ENCODE measurements at regions not wholly inside any gene's neighbourhood (a gene's known extent, or its start where the extent isn't known, plus 50 kb on each side); places are given as distances from the start of the nearest gene placed in this dataset.

- H4K20me1 ChIP-seq (replicated peaks; ENCODE audit: control insufficient read depth, extremely low read depth, insufficient read depth, low read length) = no peaks in the 10 kb centered on the region
- H3K79me2 ChIP-seq (ENCODE audit: control insufficient read depth, insufficient read depth, low read length) = no peaks in the 10 kb centered on the region
- BruUV-seq (replicated peaks) = no TSS peak
- POLR2A ChIA-PET = no interaction called here
- no peaks in the 10 kb centered on the region for H3K9me3 ChIP-seq (replicated peaks; ENCODE audit: control insufficient read depth, insufficient read depth, low read length)
- FAIRE-seq = no peak
- H2AFZ ChIP-seq (ENCODE audit: low read depth, low read length) = no peak overlapping the region
- H3K36me3 ChIP-seq (ENCODE audit: control insufficient read depth in 2 of 2, extremely low read depth in 1 of 2, insufficient read depth in 2 of 2, low read length in 2 of 2) = no peaks in the 10 kb centered on the region
- dilution Hi-C loops (cut with MboI; ENCODE audit: extremely low pct_ligation_motif_present, low sequenced_read_pairs) = no loop called here
- no peak for DNase-seq (ENCODE audit: low read depth, low spot score)
- H3K27ac ChIP-seq (ENCODE audit: insufficient read depth, low read depth, low read length) = no peak overlapping the region
- no peak overlapping the region for H3K4me2 ChIP-seq (ENCODE audit: insufficient read depth, low read length)
- H3K27me3 ChIP-seq (ENCODE audit: control insufficient read depth in 2 of 2, insufficient read depth in 2 of 2, low read length in 2 of 2) = no peaks in the 10 kb centered on the region
- CTCF ChIA-PET = no interaction called here
- H3K9ac ChIP-seq (replicated peaks; ENCODE audit: extremely low read depth, insufficient read depth, low read length) = no peak overlapping the region
- TF ChIP-seq POLR2A (IDR thresholded peaks at IDR 0.05; ENCODE audit: low read depth, low read length) (no peak), EZH2 (IDR thresholded peaks at IDR 0.05; ENCODE audit: borderline replicate concordance, low read depth, low read length, severe bottlenecking) (no peak), FOS (IDR thresholded peaks at IDR 0.05; ENCODE audit: borderline replicate concordance, insufficient read depth, low read length) (no peak), CTCF (IDR thresholded peaks at IDR 0.05; ENCODE audit: extremely low read depth in 1 of 2, insufficient read depth in 1 of 2, low read depth in 1 of 2, low read length in 2 of 2) (no peak), MAX (IDR thresholded peaks at IDR 0.05; ENCODE audit: insufficient read depth, insufficient read length) (no peak), MYC (IDR thresholded peaks at IDR 0.05; ENCODE audit: low read depth, low read length) (no peak), JUN (IDR thresholded peaks at IDR 0.05; ENCODE audit: borderline replicate concordance, insufficient read depth, insufficient read length, low read depth) (no peak), GATA2 (IDR thresholded peaks at IDR 0.05; ENCODE audit: insufficient read depth, insufficient read length, low read depth, low read length) (no peak), POLR2AphosphoS5 (IDR thresholded peaks at IDR 0.05; ENCODE audit: insufficient read depth, low read depth, low read length) (no peak)
- no peaks in the 10 kb centered on the region for H3K9me1 ChIP-seq (replicated peaks; ENCODE audit: control insufficient read depth, extremely low read depth, insufficient read depth, low read length)
- H3K4me3 ChIP-seq (replicated peaks in 1 of 3; ENCODE audit: insufficient read depth in 1 of 3, low read depth in 1 of 3, low read length in 3 of 3) = no peak overlapping the region
- H3K4me1 ChIP-seq (ENCODE audit: control insufficient read depth, extremely low read depth, insufficient read depth, low read length) = no peaks in the 10 kb centered on the region
- intact Hi-C loops (cut with micrococcal nuclease) = no loop called here
Measured at GRCh38 chr4:133995243-133995960, 206.2 kb downstream of the PABPC4L start.
